ENCODE measurements at regions not wholly inside any gene's neighbourhood (a gene's known extent, or its start where the extent isn't known, plus 50 kb on each side); places are given as distances from the start of the nearest gene placed in this dataset.

GRCh38 chr20:51163996-51164600 lies 141.2 kb upstream of the KCNG1 start:
- Histone ChIP-seq H3K4me3 (ENCODE audit: low read length in 2 of 2) (no peak overlapping the region), H3K4me1 (ENCODE audit: control insufficient read depth in 1 of 2, insufficient read depth in 2 of 2, low read length in 2 of 2) (no peaks in the 10 kb centered on the region), H3K27me3 (ENCODE audit: control insufficient read depth in 1 of 2, insufficient read depth in 2 of 2, low read length in 1 of 2) (no peaks in the 10 kb centered on the region), H3K9me3 (ENCODE audit: control insufficient read depth, low read length) (peaks cover 3% of the 10 kb centered on the region), H3K36me3 (ENCODE audit: control insufficient read depth in 1 of 2, insufficient read depth in 2 of 2, low read length in 1 of 2) (no peaks in the 10 kb centered on the region), H3K27ac (ENCODE audit: low read depth in 1 of 2, low read length in 2 of 2) (no peak overlapping the region)
- intact Hi-C loops (cut with DNase I) = no loop called here
- no peak for DNase-seq
- WGBS, 2 donors = 69% methylated on average over 13 of the region's 13 CpGs
- no peak for ATAC-seq (ENCODE audit: low FRiP score)

GRCh38 chr20:51162015-51162414 lies 139.1 kb upstream of the KCNG1 start:
- Histone ChIP-seq H3K27me3 (ENCODE audit: control insufficient read depth in 1 of 2, insufficient read depth in 2 of 2, low read length in 1 of 2) (no peaks in the 10 kb centered on the region), H3K4me1 (ENCODE audit: control insufficient read depth in 1 of 2, insufficient read depth in 2 of 2, low read length in 2 of 2) (no peaks in the 10 kb centered on the region), H3K4me3 (ENCODE audit: low read length in 2 of 2) (no peak overlapping the region), H3K9me3 (ENCODE audit: control insufficient read depth, low read length) (peaks cover 3% of the 10 kb centered on the region), H3K36me3 (ENCODE audit: control insufficient read depth in 1 of 2, insufficient read depth in 2 of 2, low read length in 1 of 2) (no peaks in the 10 kb centered on the region), H3K27ac (ENCODE audit: low read depth in 1 of 2, low read length in 2 of 2) (no peak overlapping the region)
- intact Hi-C loops (cut with DNase I) = no loop called here
- DNase-seq (no peak), ATAC-seq (ENCODE audit: low FRiP score) (no peak)
- 77 to 78% methylated on average over 6 of the region's 6 CpGs for WGBS, 2 donors

- intact Hi-C loops (cut with DNase I) = no loop called here
- WGBS, 2 donors = 60 to 70% methylated on average over 4 to 6 of the region's 6 CpGs
- no peak overlapping the region for H3K4me3 ChIP-seq (ENCODE audit: low read length in 2 of 2)
- ATAC-seq (ENCODE audit: low FRiP score) (no peak), DNase-seq (no peak)
- H3K36me3 ChIP-seq (ENCODE audit: control insufficient read depth in 1 of 2, insufficient read depth in 2 of 2, low read length in 1 of 2) = no peaks in the 10 kb centered on the region
- H3K4me1 ChIP-seq (ENCODE audit: control insufficient read depth in 1 of 2, insufficient read depth in 2 of 2, low read length in 2 of 2) = no peaks in the 10 kb centered on the region
- H3K27me3 ChIP-seq (ENCODE audit: control insufficient read depth in 1 of 2, insufficient read depth in 2 of 2, low read length in 1 of 2) = no peaks in the 10 kb centered on the region
- H3K9me3 ChIP-seq (ENCODE audit: control insufficient read depth, low read length) = peaks cover 3% of the 10 kb centered on the region
- no peak overlapping the region for H3K27ac ChIP-seq (ENCODE audit: low read depth in 1 of 2, low read length in 2 of 2)
Observed at GRCh38 chr20:51160821-51161220, 137.9 kb upstream of the KCNG1 start.

GRCh38 chr20:51159981-51160380 lies 137.1 kb upstream of the KCNG1 start:
- Histone ChIP-seq H3K4me3 (ENCODE audit: low read length in 2 of 2) (no peak overlapping the region), H3K27ac (ENCODE audit: low read depth in 1 of 2, low read length in 2 of 2) (no peak overlapping the region), H3K27me3 (ENCODE audit: control insufficient read depth in 1 of 2, insufficient read depth in 2 of 2, low read length in 1 of 2) (no peaks in the 10 kb centered on the region), H3K9me3 (ENCODE audit: control insufficient read depth, low read length) (peaks cover 3% of the 10 kb centered on the region), H3K36me3 (ENCODE audit: control insufficient read depth in 1 of 2, insufficient read depth in 2 of 2, low read length in 1 of 2) (no peaks in the 10 kb centered on the region), H3K4me1 (ENCODE audit: control insufficient read depth in 1 of 2, insufficient read depth in 2 of 2, low read length in 2 of 2) (no peaks in the 10 kb centered on the region)
- WGBS, 2 donors = 69 to 78% methylated on average over 2 of the region's 2 CpGs
- ATAC-seq (ENCODE audit: low FRiP score) (no peak), DNase-seq (no peak)
- intact Hi-C loops (cut with DNase I) = no loop called here

- Histone ChIP-seq H3K9me3 (ENCODE audit: control insufficient read depth, low read length) (peaks cover 3% of the 10 kb centered on the region), H3K4me1 (ENCODE audit: control insufficient read depth in 1 of 2, insufficient read depth in 2 of 2, low read length in 2 of 2) (no peaks in the 10 kb centered on the region), H3K27me3 (ENCODE audit: control insufficient read depth in 1 of 2, insufficient read depth in 2 of 2, low read length in 1 of 2) (no peaks in the 10 kb centered on the region), H3K27ac (ENCODE audit: low read depth in 1 of 2, low read length in 2 of 2) (no peak overlapping the region), H3K36me3 (ENCODE audit: control insufficient read depth in 1 of 2, insufficient read depth in 2 of 2, low read length in 1 of 2) (no peaks in the 10 kb centered on the region), H3K4me3 (ENCODE audit: low read length in 2 of 2) (no peak overlapping the region)
- WGBS, 2 donors = 69 to 80% methylated on average over 8 of the region's 8 CpGs
- DNase-seq (no peak), ATAC-seq (ENCODE audit: low FRiP score) (no peak)
- intact Hi-C loops (cut with DNase I) = no loop called here
Observed at GRCh38 chr20:51159303-51159702, 136.4 kb upstream of the KCNG1 start.

- intact Hi-C loops (cut with DNase I) = no loop called here
- DNase-seq (no peak), ATAC-seq (ENCODE audit: low FRiP score) (no peak)
- 74 to 77% methylated on average over 7 of the region's 7 CpGs for WGBS, 2 donors
- Histone ChIP-seq H3K36me3 (ENCODE audit: control insufficient read depth in 1 of 2, insufficient read depth in 2 of 2, low read length in 1 of 2) (no peaks in the 10 kb centered on the region), H3K9me3 (ENCODE audit: control insufficient read depth, low read length) (peaks cover 3% of the 10 kb centered on the region), H3K27ac (ENCODE audit: low read depth in 1 of 2, low read length in 2 of 2) (no peak overlapping the region), H3K4me1 (ENCODE audit: control insufficient read depth in 1 of 2, insufficient read depth in 2 of 2, low read length in 2 of 2) (no peaks in the 10 kb centered on the region), H3K4me3 (ENCODE audit: low read length in 2 of 2) (no peak overlapping the region), H3K27me3 (ENCODE audit: control insufficient read depth in 1 of 2, insufficient read depth in 2 of 2, low read length in 1 of 2) (no peaks in the 10 kb centered on the region)
Observed at GRCh38 chr20:51158226-51158625, 135.3 kb upstream of the KCNG1 start.

GRCh38 chr20:51156041-51156982 lies 133.4 kb upstream of the KCNG1 start:
- WGBS, 2 donors = 25 to 32% methylated on average over 17 of the region's 17 CpGs
- Histone ChIP-seq H3K36me3 (ENCODE audit: control insufficient read depth in 1 of 2, insufficient read depth in 2 of 2, low read length in 1 of 2) (no peaks in the 10 kb centered on the region), H3K27ac (ENCODE audit: low read depth in 1 of 2, low read length in 2 of 2) (no peak overlapping the region), H3K4me1 (ENCODE audit: control insufficient read depth in 1 of 2, insufficient read depth in 2 of 2, low read length in 2 of 2) (no peaks in the 10 kb centered on the region), H3K4me3 (ENCODE audit: low read length in 2 of 2) (no peak overlapping the region), H3K9me3 (ENCODE audit: control insufficient read depth, low read length) (peaks cover 2% of the 10 kb centered on the region), H3K27me3 (ENCODE audit: control insufficient read depth in 1 of 2, insufficient read depth in 2 of 2, low read length in 1 of 2) (no peaks in the 10 kb centered on the region)
- DNase-seq = no peak
- ATAC-seq (ENCODE audit: low FRiP score) = peak; percentile 53
- intact Hi-C loops (cut with DNase I) = no loop called here

- H3K4me1 ChIP-seq (ENCODE audit: control insufficient read depth in 1 of 2, insufficient read depth in 2 of 2, low read length in 2 of 2) = no peaks in the 10 kb centered on the region
- no peaks in the 10 kb centered on the region for H3K9me3 ChIP-seq (ENCODE audit: control insufficient read depth, low read length)
- no peak overlapping the region for H3K27ac ChIP-seq (ENCODE audit: low read depth in 1 of 2, low read length in 2 of 2)
- no peaks in the 10 kb centered on the region for H3K27me3 ChIP-seq (ENCODE audit: control insufficient read depth in 1 of 2, insufficient read depth in 2 of 2, low read length in 1 of 2)
- intact Hi-C loops (cut with DNase I) = no loop called here
- H3K36me3 ChIP-seq (ENCODE audit: control insufficient read depth in 1 of 2, insufficient read depth in 2 of 2, low read length in 1 of 2) = no peaks in the 10 kb centered on the region
- ATAC-seq (ENCODE audit: low FRiP score) (no peak), DNase-seq (no peak)
- WGBS, 2 donors = 79 to 83% methylated on average over 19 of the region's 19 CpGs
- no peak overlapping the region for H3K4me3 ChIP-seq (ENCODE audit: low read length in 2 of 2)
Observed at GRCh38 chr20:51154708-51155690, 132.1 kb upstream of the KCNG1 start.

Measured in aorta (tissue), 5 donors.